ENCODE measurements at regions not wholly inside any gene's neighbourhood (a gene's known extent, or its start where the extent isn't known, plus 50 kb on each side); places are given as distances from the start of the nearest gene placed in this dataset.

- TF ChIP-seq, protein P1, sequence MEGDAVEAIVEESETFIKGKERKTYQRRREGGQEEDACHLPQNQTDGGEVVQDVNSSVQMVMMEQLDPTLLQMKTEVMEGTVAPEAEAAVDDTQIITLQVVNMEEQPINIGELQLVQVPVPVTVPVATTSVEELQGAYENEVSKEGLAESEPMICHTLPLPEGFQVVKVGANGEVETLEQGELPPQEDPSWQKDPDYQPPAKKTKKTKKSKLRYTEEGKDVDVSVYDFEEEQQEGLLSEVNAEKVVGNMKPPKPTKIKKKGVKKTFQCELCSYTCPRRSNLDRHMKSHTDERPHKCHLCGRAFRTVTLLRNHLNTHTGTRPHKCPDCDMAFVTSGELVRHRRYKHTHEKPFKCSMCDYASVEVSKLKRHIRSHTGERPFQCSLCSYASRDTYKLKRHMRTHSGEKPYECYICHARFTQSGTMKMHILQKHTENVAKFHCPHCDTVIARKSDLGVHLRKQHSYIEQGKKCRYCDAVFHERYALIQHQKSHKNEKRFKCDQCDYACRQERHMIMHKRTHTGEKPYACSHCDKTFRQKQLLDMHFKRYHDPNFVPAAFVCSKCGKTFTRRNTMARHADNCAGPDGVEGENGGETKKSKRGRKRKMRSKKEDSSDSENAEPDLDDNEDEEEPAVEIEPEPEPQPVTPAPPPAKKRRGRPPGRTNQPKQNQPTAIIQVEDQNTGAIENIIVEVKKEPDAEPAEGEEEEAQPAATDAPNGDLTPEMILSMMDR (conservative IDR thresholded peaks at IDR 0.05; ENCODE audit: low read length): no peak
- TF ChIP-seq EZH2phosphoT487 (IDR thresholded peaks at IDR 0.05; ENCODE audit: borderline replicate concordance, low read depth, low read length): no peak
Observed at GRCh38 chr5:124203303-124203702, 543.1 kb downstream of the ZNF608 start.
